Spleen (tissue), 7 donors: ENCODE measurements at regions not wholly inside any gene's neighbourhood (a gene's known extent, or its start where the extent isn't known, plus 50 kb on each side); places are given as distances from the start of the nearest gene placed in this dataset.

Experiments used
- POLR2AphosphoS5 ChIP-seq, 3 donors: sonication (generic); formaldehyde crosslinking; IDR thresholded peaks; one replicate each; pipeline ENCODE4 v1.5.1; 2017; ENCODE audit warnings: antibody characterized with exemption in 3 of 3
- TF ChIP-seq, protein P1 (sequence below), 11 experiments: fragments of 200-600 bp in 7 of 11; fragments of 450-650 bp in 4 of 11; sonication (generic) in 4 of 11; IDR thresholded peaks in 8 of 11; conservative IDR thresholded peaks in 3 of 11; 1 replicate in 7 of 11; 2 replicates in 4 of 11; pipeline versions ENCODE4 v1.4.0 to v1.8.0; 2016 to 2021; ENCODE audit warnings: antibody characterized with exemption in 11 of 11, inconsistent platforms in 4 of 11, mild to moderate bottlenecking in 1 of 11
- donor health status: DM: no; HTN: no; CAD: no; lungs with moderate emphysema.
- donor health status: DM: no; HTN: no; CAD: no.
- donor health status: DM: no; HTN: no; CAD: no.

DNA sequence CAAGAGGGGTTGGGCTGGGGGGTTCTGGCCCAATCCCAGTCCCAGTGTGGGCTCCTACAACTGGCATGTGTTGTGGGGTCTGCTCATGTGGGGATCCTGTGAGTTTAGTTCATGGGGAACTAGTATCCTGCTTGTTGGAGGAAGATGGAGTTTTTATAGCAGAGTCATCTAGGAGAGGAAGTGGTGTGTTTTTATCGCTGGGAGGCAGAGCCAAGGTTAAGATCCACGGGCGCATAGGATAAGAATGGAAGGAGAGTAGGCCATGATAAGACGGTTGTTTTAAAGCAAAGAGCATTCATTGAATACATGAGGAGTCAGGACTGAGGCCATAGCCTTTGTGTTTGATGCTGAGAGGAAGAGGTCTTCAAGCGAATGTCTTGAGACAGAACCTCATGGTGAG lies 211.6 kb upstream of the COBL start:
- TF ChIP-seq, protein P1, sequence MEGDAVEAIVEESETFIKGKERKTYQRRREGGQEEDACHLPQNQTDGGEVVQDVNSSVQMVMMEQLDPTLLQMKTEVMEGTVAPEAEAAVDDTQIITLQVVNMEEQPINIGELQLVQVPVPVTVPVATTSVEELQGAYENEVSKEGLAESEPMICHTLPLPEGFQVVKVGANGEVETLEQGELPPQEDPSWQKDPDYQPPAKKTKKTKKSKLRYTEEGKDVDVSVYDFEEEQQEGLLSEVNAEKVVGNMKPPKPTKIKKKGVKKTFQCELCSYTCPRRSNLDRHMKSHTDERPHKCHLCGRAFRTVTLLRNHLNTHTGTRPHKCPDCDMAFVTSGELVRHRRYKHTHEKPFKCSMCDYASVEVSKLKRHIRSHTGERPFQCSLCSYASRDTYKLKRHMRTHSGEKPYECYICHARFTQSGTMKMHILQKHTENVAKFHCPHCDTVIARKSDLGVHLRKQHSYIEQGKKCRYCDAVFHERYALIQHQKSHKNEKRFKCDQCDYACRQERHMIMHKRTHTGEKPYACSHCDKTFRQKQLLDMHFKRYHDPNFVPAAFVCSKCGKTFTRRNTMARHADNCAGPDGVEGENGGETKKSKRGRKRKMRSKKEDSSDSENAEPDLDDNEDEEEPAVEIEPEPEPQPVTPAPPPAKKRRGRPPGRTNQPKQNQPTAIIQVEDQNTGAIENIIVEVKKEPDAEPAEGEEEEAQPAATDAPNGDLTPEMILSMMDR (IDR thresholded peaks at IDR 0.05 in 8 of 11, conservative IDR thresholded peaks at IDR 0.05 in 3 of 11): no peak
- no peak for TF ChIP-seq POLR2AphosphoS5 (IDR thresholded peaks at IDR 0.05)
